K562 (cell line): ENCODE measurements at regions not wholly inside any gene's neighbourhood (a gene's known extent, or its start where the extent isn't known, plus 50 kb on each side); places are given as distances from the start of the nearest gene placed in this dataset.

Experiments
- ATAC-seq: fragments of 200-7000 bp; cut with Tn5 transposase; 3 replicates; pipeline ENCODE4 v1.9.1; 2020; ENCODE audit warnings: moderate library complexity
- BruUV-seq: library from RNA; stranded (reverse); fragments of 400-500 nt; replicated peaks from 2 replicates; lab custom pipeline; 2021; lab: Mats Ljungman, UMichigan
- CTCF ChIA-PET: fragments of 300-600 bp; formaldehyde crosslinking; extraction: SDS; loops from one replicate; lab custom pipeline; 2021; ENCODE audit warnings: low intra/inter-chr PET ratio; lab: Yijun Ruan, JAX
- POLR2A ChIA-PET: fragments of 300-600, 350-650 bp; sonication (Branson Sonifier 250); formaldehyde crosslinking; extraction: SDS; loops from one replicate; lab custom pipeline; 2021; ENCODE audit warnings: antibody characterized with exemption, inconsistent platforms; lab: Yijun Ruan, JAX
- DNase-seq, 4 experiments: peaks; one replicate each; pipeline versions ENCODE4 v3.0.0 to v3.0.0-alpha.2; 2011 to 2018; ENCODE audit warnings: low spot score in 3 of 4, mixed read lengths in 3 of 4; ENCODE audit errors: extremely low read depth in 1 of 4
- FAIRE-seq: peaks from 2 replicates; lab custom pipeline; 2011; peaks lifted over from hg19 to GRCh38; lab: Jason Lieb, UNC
- H2AFZ ChIP-seq: 2 replicates; pipeline ENCODE4 v1.6.0; 2011; ENCODE audit warnings: low read depth, low read length, control low read depth, inconsistent platforms
- H3K27ac ChIP-seq: fragments of 200-600 bp; 3 replicates; pipeline ENCODE4 v1.8.0; 2011; ENCODE audit warnings: low read depth, mild to moderate bottlenecking, control low read depth, inconsistent platforms, low read length, moderate library complexity, mixed read lengths; ENCODE audit errors: extremely low read depth
- H3K27me3 ChIP-seq, 2 experiments: fragments of 300-600 bp in 1 of 2; 2 replicates in 1 of 2; 3 replicates in 1 of 2; pipeline versions ENCODE4 v1.6.0 to v1.8.0; 2011; ENCODE audit warnings: inconsistent platforms in 2 of 2, low read length in 2 of 2, mild to moderate bottlenecking in 1 of 2, mixed read lengths in 1 of 2, moderate library complexity in 1 of 2; ENCODE audit not compliant: control insufficient read depth in 2 of 2, insufficient read depth in 2 of 2
- H3K36me3 ChIP-seq: fragments of 300-600 bp; 3 replicates; pipeline ENCODE4 v1.8.0; 2011; ENCODE audit warnings: mild to moderate bottlenecking, low read length, inconsistent platforms; ENCODE audit not compliant: control insufficient read depth, insufficient read depth
- H3K4me1 ChIP-seq, 2 experiments: fragments of 200-600 bp in 1 of 2; replicated peaks in 1 of 2; 2 replicates in 1 of 2; 3 replicates in 1 of 2; pipeline versions ENCODE4 v1.5.1 to v1.8.0; 2011; ENCODE audit warnings: inconsistent platforms in 2 of 2, low read length in 2 of 2, mild to moderate bottlenecking in 1 of 2, mixed read lengths in 1 of 2, moderate library complexity in 1 of 2; ENCODE audit not compliant: control insufficient read depth in 2 of 2, insufficient read depth in 2 of 2
- H3K4me2 ChIP-seq: 2 replicates; pipeline ENCODE4 v1.6.1; 2011; ENCODE audit warnings: low read length, control low read depth, inconsistent platforms, mixed read lengths; ENCODE audit not compliant: insufficient read depth
- H3K4me3 ChIP-seq: fragments of 200-600 bp; sonication (generic), shearing (Covaris generic); 2 replicates; pipeline ENCODE4 v1.5.1; 2016; ENCODE audit warnings: control low read depth, inconsistent platforms
- H3K79me2 ChIP-seq: fragments of 200-600 bp; 3 replicates; pipeline ENCODE4 v1.8.0; 2011; ENCODE audit warnings: low read length, inconsistent platforms; ENCODE audit not compliant: control insufficient read depth, insufficient read depth
- H3K9ac ChIP-seq, 2 experiments: 2 replicates each; pipeline versions ENCODE4 v1.6.0 to v1.6.1; 2011; ENCODE audit warnings: low read depth in 2 of 2, low read length in 2 of 2, control low read depth in 1 of 2, inconsistent platforms in 1 of 2, mild to moderate bottlenecking in 1 of 2, mixed read lengths in 1 of 2; ENCODE audit not compliant: insufficient read depth in 1 of 2
- H3K9me1 ChIP-seq: one replicate; pipeline ENCODE4 v1.6.0; 2011; ENCODE audit warnings: inconsistent platforms, mild to moderate bottlenecking, low read length, moderate library complexity; ENCODE audit not compliant: control insufficient read depth, insufficient read depth
- H3K9me3 ChIP-seq: replicated peaks from 2 replicates; pipeline ENCODE4 v1.5.1; 2011; ENCODE audit warnings: low read depth, low read length, inconsistent platforms; ENCODE audit not compliant: control insufficient read depth, insufficient read depth
- H4K20me1 ChIP-seq: replicated peaks from 2 replicates; pipeline ENCODE4 v1.6.1; 2011; ENCODE audit warnings: low read length, inconsistent platforms, mixed read lengths; ENCODE audit not compliant: control insufficient read depth, insufficient read depth
- CEBPB ChIP-seq: fragments of 450-650 bp; IDR thresholded peaks from 2 replicates; pipeline ENCODE4 v1.6.1; 2016; ENCODE audit warnings: missing genetic modification characterization, missing compliant biosample characterization
- CEBPG ChIP-seq, 3 experiments: fragments of 200-800 bp in 1 of 3; sonication (Bioruptor generic) in 1 of 3; sonication (generic) in 1 of 3; formaldehyde crosslinking in 1 of 3; IDR thresholded peaks in 2 of 3; conservative IDR thresholded peaks in 1 of 3; 2 replicates each; pipeline versions ENCODE4 v1.6.1 to v1.8.0; 2016 to 2022; ENCODE audit warnings: missing compliant biosample characterization in 2 of 3, missing genetic modification characterization in 2 of 3, mild to moderate bottlenecking in 1 of 3, missing genetic modification reagents in 1 of 3
- FOSL1 ChIP-seq: fragments of 200-800 bp; sonication (Bioruptor generic); conservative IDR thresholded peaks from 2 replicates; pipeline ENCODE4 v1.6.1; 2016; ENCODE audit warnings: missing genetic modification characterization, missing compliant biosample characterization
- ZNF274 ChIP-seq: IDR thresholded peaks from 2 replicates; pipeline ENCODE4 v1.6.1; 2011; ENCODE audit warnings: low read depth, mild to moderate bottlenecking, low read length, moderate library complexity, borderline replicate concordance
- ZNF3 ChIP-seq: fragments of 250-450 bp; sonication (Bioruptor Pico); IDR thresholded peaks from 2 replicates; pipeline ENCODE4 v1.5.0; 2021; ENCODE audit warnings: mild to moderate bottlenecking, moderate library complexity
- WGBS: fragments of 100-300 bp; shearing (Covaris generic); methylation state at CpG from one replicate; pipeline ENCODE4 v1.1.6; 2016; ENCODE audit warnings: low coverage, mixed read lengths; ENCODE audit not compliant: insufficient coverage; ENCODE audit errors: missing lambda C conversion rate; 5-methylcytosine and 5-hydroxymethylcytosine counted together
- in situ Hi-C: fragments of 300-500 bp; cut with MboI; formaldehyde crosslinking; loops from 4 replicates; pipeline ENCODE4 v1.15.0; 2018; ENCODE audit warnings: inconsistent platforms, mixed read lengths
- intact Hi-C: fragments of 100-400 bp; cut with micrococcal nuclease; formaldehyde crosslinking; loops from 2 replicates; pipeline ENCODE4 v1.14.2; 2022

- no peak for TF ChIP-seq FOSL1 (tag)
- no peak for TF ChIP-seq ZNF274
These were observed 232.4 kb upstream of the AMIGO2 start (continued) for GRCh38 chr12:47312147-47312546.

- Histone ChIP-seq H3K36me3 (no peaks in the 10 kb centered on the region), H3K27ac (no peak overlapping the region), H3K9me1 (no peaks in the 10 kb centered on the region), H4K20me1 (no peaks in the 10 kb centered on the region), H3K27me3 (no peaks in the 10 kb centered on the region), H3K4me1 (peaks cover 0 to 1% of the 10 kb centered on the region in 2 experiments; a peak in 3 of 5 replicates), H2AFZ (no peak overlapping the region)
- POLR2A ChIA-PET, result no interaction called here
- FAIRE-seq (no peak), ATAC-seq (no peak)
- intact Hi-C loops, result no loop called here
- BruUV-seq, result no TSS peak
- CTCF ChIA-PET, result no interaction called here
- WGBS, result 58% methylated on average over 3 of the region's 4 CpGs
- peak; percentile 64 for TF ChIP-seq CEBPB (tag)
- no peak for TF ChIP-seq ZNF3 (CRISPR knock-in tag)
- TF ChIP-seq CEBPG (CRISPR knock-in tag; IDR thresholded peaks at IDR 0.05), result no peak
- 0 out of 4 replicates have a peak, but pooled peaks of 1 of the 2 experiments have one; percentile 11 for TF ChIP-seq CEBPG (tag; conservative IDR thresholded peaks at IDR 0.05 in 1 of 2, IDR thresholded peaks at IDR 0.05 in 1 of 2)
- TF ChIP-seq, all 486 proteins: peak for 2
- H3K79me2 ChIP-seq, result no peaks in the 10 kb centered on the region
- no peak overlapping the region for H3K4me2 ChIP-seq
- H3K9me3 ChIP-seq, result no peaks in the 10 kb centered on the region
- H3K9ac ChIP-seq, result no peak overlapping the region
- in situ Hi-C loops, result no loop called here
- no peak for DNase-seq
- no peak overlapping the region for H3K4me3 ChIP-seq
These were observed 231.8 kb upstream of the AMIGO2 start for GRCh38 chr12:47311568-47311967.
